ENCODE measurements at regions not wholly inside any gene's neighbourhood (a gene's known extent, or its start where the extent isn't known, plus 50 kb on each side); places are given as distances from the start of the nearest gene placed in this dataset.

GRCh38 chr19:30118760-30119159 lies 176.7 kb downstream of the URI1 start:
- TF ChIP-seq POLR2A (IDR thresholded peaks at IDR 0.05) = no peak
- no peak for TF ChIP-seq CTCF (IDR thresholded peaks at IDR 0.05)

Data from heart left ventricle (tissue), 13 donors.